ENCODE measurements at regions not wholly inside any gene's neighbourhood (a gene's known extent, or its start where the extent isn't known, plus 50 kb on each side); places are given as distances from the start of the nearest gene placed in this dataset.

GRCh38 chr2:133949595-133949994, 304.3 kb upstream of the MGAT5 start:
- TF ChIP-seq CTCF (conservative IDR thresholded peaks at IDR 0.05 in 1 of 2, IDR thresholded peaks at IDR 0.05 in 1 of 2; ENCODE audit: low read depth in 1 of 2, low read length in 2 of 2) (no peak), EZH2 (IDR thresholded peaks at IDR 0.05; ENCODE audit: low read length, missing control alignments) (no peak)
